GM03348 (cell line): ENCODE measurements at regions not wholly inside any gene's neighbourhood (a gene's known extent, or its start where the extent isn't known, plus 50 kb on each side); places are given as distances from the start of the nearest gene placed in this dataset.
"Not testable (repeated sequence)": the region's sequence is repeated elsewhere in the genome, so short reads cannot be mapped to it uniquely, and the experiment has no call there.

Experiments used
- DNase-seq: peaks from one replicate; pipeline ENCODE4 v3.0.0; 2012; ENCODE audit warnings: low spot score

GRCh38 chr3:137615659-137616418 is 148.3 kb upstream of the SOX14 start:
- no peak for DNase-seq

GRCh38 chr3:137641879-137642704 is 122.0 kb upstream of the SOX14 start:
- no peak for DNase-seq

- DNase-seq = no peak
Observed at GRCh38 chr3:137642831-137643230, 121.3 kb upstream of the SOX14 start.

- no peak for DNase-seq
Observed at GRCh38 chr3:137647179-137647578, 116.9 kb upstream of the SOX14 start.

- DNase-seq = no peak
Observed at GRCh38 chr3:137669519-137670060, 94.5 kb upstream of the SOX14 start.

GRCh38 chr3:137687181-137687879 is 76.8 kb upstream of the SOX14 start:
- no peak for DNase-seq

GRCh38 chr3:137692803-137693431 is 71.2 kb upstream of the SOX14 start:
- DNase-seq = no peak

GRCh38 chr3:137693791-137694190 is 70.3 kb upstream of the SOX14 start:
- no peak for DNase-seq

- DNase-seq = no peak
Observed at GRCh38 chr3:137694836-137695235, 69.3 kb upstream of the SOX14 start.

GRCh38 chr3:137695351-137695750 is 68.8 kb upstream of the SOX14 start:
- DNase-seq = no peak

GRCh38 chr3:137709011-137709601 is 55.0 kb upstream of the SOX14 start:
- DNase-seq = no peak

GRCh38 chr3:137713965-137714364 is 50.1 kb upstream of the SOX14 start:
- not testable (repeated sequence) for DNase-seq
